ENCODE measurements at regions not wholly inside any gene's neighbourhood (a gene's known extent, or its start where the extent isn't known, plus 50 kb on each side); places are given as distances from the start of the nearest gene placed in this dataset.

- no peak for TF ChIP-seq POLR2A (IDR thresholded peaks at IDR 0.05; ENCODE audit: extremely low read depth, insufficient read length)
- no peak for TF ChIP-seq CTCF (IDR thresholded peaks at IDR 0.05; ENCODE audit: low read depth, low read length)
- no peak for TF ChIP-seq MYC (IDR thresholded peaks at IDR 0.05; ENCODE audit: low read depth, low read length)
- TF ChIP-seq, protein P1, sequence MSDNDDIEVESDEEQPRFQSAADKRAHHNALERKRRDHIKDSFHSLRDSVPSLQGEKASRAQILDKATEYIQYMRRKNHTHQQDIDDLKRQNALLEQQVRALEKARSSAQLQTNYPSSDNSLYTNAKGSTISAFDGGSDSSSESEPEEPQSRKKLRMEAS (IDR thresholded peaks at IDR 0.05; ENCODE audit: low read depth, low read length): no peak
- no peak overlapping the region for H3K4me3 ChIP-seq (ENCODE audit: low read depth, low read length)
Observed at GRCh38 chr20:58099291-58099935, 129.0 kb downstream of the ANKRD60 start.

DNA sequence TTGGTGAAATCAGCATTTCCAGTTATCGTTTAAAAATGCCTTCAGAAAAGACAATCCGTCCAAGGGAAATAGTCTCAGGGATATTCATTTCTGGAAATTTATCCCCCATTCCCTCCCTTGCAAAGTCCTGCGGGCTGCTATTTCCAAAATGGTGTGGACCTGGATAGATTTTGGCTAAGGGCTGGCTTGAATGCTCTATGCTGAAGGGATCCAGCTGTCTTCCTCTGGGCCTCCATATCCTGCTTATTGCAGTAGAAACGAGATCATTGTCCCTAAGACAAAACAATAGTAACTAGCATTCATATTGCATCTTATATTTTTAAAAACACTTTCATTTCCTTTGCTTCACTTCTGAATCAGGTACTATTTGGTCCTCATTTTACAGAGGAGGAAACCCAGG, 129.9 kb downstream of the ANKRD60 start:
- DNase-seq (ENCODE audit: low read depth): no peak
- no peak overlapping the region for H3K4me3 ChIP-seq (ENCODE audit: low read depth, low read length)
- TF ChIP-seq CTCF (IDR thresholded peaks at IDR 0.05; ENCODE audit: low read depth, low read length) (no peak), MYC (IDR thresholded peaks at IDR 0.05; ENCODE audit: low read depth, low read length) (no peak), POLR2A (IDR thresholded peaks at IDR 0.05; ENCODE audit: extremely low read depth, insufficient read length) (no peak)
- TF ChIP-seq, protein P1 (IDR thresholded peaks at IDR 0.05; ENCODE audit: low read depth, low read length): no peak

More at GRCh38 chr20:58099291-58099935, 129.0 kb downstream of the ANKRD60 start:
- DNase-seq (ENCODE audit: low read depth): no peak

DNA sequence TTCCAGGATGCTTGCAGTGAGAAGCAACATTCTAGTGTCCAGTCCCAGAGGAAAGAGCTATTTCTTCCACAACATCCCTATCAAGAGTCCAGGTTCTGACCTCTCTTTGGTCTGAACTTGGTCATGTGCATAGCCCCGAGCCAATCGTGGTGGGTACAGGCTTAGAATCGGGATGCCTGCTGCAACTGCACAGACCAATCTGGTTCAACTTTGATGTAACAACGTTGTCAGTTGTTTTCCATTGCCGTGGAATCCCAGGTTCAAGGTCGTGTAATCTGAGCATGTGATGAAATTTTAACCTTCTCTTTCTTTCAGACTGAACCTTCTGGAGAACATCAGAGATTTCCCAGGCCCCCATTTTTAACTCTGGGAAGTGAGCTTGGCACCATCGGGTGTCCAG, 130.5 kb downstream of the ANKRD60 start:
- DNase-seq (ENCODE audit: low read depth): no peak
- H3K4me3 ChIP-seq (ENCODE audit: low read depth, low read length): no peak overlapping the region
- TF ChIP-seq, protein P1 (IDR thresholded peaks at IDR 0.05; ENCODE audit: low read depth, low read length): no peak
- TF ChIP-seq CTCF (IDR thresholded peaks at IDR 0.05; ENCODE audit: low read depth, low read length) (no peak), POLR2A (IDR thresholded peaks at IDR 0.05; ENCODE audit: extremely low read depth, insufficient read length) (no peak), MYC (IDR thresholded peaks at IDR 0.05; ENCODE audit: low read depth, low read length) (no peak)

- TF ChIP-seq, protein P1 (IDR thresholded peaks at IDR 0.05; ENCODE audit: low read depth, low read length): no peak
- TF ChIP-seq POLR2A (IDR thresholded peaks at IDR 0.05; ENCODE audit: extremely low read depth, insufficient read length) (no peak), CTCF (IDR thresholded peaks at IDR 0.05; ENCODE audit: low read depth, low read length) (no peak), MYC (IDR thresholded peaks at IDR 0.05; ENCODE audit: low read depth, low read length) (no peak)
- H3K4me3 ChIP-seq (ENCODE audit: low read depth, low read length): no peak overlapping the region
- DNase-seq (ENCODE audit: low read depth): no peak
Observed at GRCh38 chr20:58097429-58097828, 131.0 kb downstream of the ANKRD60 start.

DNA sequence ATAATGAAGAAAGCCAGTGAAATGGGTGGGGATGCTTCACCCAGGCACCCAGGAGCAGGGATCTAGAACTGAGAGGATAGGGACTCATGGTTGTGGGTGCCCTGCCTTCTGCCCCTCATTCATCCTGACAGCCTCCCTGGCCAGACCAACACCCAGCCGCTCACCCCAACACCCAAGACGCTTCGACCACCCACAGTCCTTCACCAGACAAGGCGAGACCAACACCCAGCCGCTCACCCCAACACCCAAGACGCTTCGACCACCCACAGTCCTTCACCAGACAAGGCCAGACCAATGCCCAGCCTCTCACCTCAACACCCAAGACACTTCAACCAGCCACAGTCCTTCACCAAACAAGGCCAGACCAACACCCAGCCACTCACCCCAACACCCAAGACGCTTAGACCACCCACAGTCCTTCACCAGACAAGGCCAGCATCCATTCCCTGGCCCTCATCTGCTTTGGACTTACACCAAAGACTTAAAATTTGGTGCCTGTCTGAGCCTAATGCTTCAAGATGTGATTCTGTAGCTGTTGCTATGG, 131.5 kb downstream of the ANKRD60 start:
- TF ChIP-seq CTCF (IDR thresholded peaks at IDR 0.05; ENCODE audit: low read depth, low read length) (no peak), MYC (IDR thresholded peaks at IDR 0.05; ENCODE audit: low read depth, low read length) (no peak), POLR2A (IDR thresholded peaks at IDR 0.05; ENCODE audit: extremely low read depth, insufficient read length) (no peak)
- TF ChIP-seq, protein P1 (IDR thresholded peaks at IDR 0.05; ENCODE audit: low read depth, low read length): no peak
- no peak overlapping the region for H3K4me3 ChIP-seq (ENCODE audit: low read depth, low read length)
- no peak for DNase-seq (ENCODE audit: low read depth)

Data from NB4 (cell line).